ENCODE measurements at regions not wholly inside any gene's neighbourhood (a gene's known extent, or its start where the extent isn't known, plus 50 kb on each side); places are given as distances from the start of the nearest gene placed in this dataset.

- no peak for TF ChIP-seq CTCF (IDR thresholded peaks at IDR 0.05)
- TF ChIP-seq POLR2A (IDR thresholded peaks at IDR 0.05): no peak
These were observed 502.2 kb downstream of the PLPP3 start for GRCh38 chr1:56077206-56077605.

All from tibial nerve (tissue), 3 donors.